Activated T-helper 1 cell treated with anti-CD3 and anti-CD28 coated beads, Interleukin-12 subunit alpha, Interleukin-12 subunit beta, Interleukin-2, Interleukin-4 antibody, amounts not matched to agents 30 ng/mL and 10 ng/mL and 1 ng/mL, durations not matched to agents 14 hours and 24 hours and 36 hours (primary cell): ENCODE measurements at regions not wholly inside any gene's neighbourhood (a gene's known extent, or its start where the extent isn't known, plus 50 kb on each side); places are given as distances from the start of the nearest gene placed in this dataset.

ENCODE experiments used
- DNase-seq: peaks from one replicate; pipeline ENCODE4 v3.0.0; 2021; ENCODE audit warnings: low spot score
- H3K27ac Mint-ChIP-seq: one replicate; pipeline ENCODE4 v1.8.0; 2021; ENCODE audit warnings: mild to moderate bottlenecking, mixed read lengths
- H3K27me3 Mint-ChIP-seq: one replicate; pipeline ENCODE4 v1.8.0; 2022; ENCODE audit warnings: mild to moderate bottlenecking, moderate library complexity, mixed read lengths; ENCODE audit not compliant: insufficient read depth
- H3K36me3 Mint-ChIP-seq: one replicate; pipeline ENCODE4 v1.8.0; 2021; ENCODE audit warnings: low read depth, mixed read lengths
- H3K4me1 Mint-ChIP-seq: one replicate; pipeline ENCODE4 v1.8.0; 2021; ENCODE audit warnings: low read depth, mixed read lengths
- H3K4me3 Mint-ChIP-seq: one replicate; pipeline ENCODE4 v1.8.0; 2021; ENCODE audit warnings: mild to moderate bottlenecking, moderate library complexity, mixed read lengths
- H3K9me3 Mint-ChIP-seq: one replicate; pipeline ENCODE4 v1.8.0; 2021; ENCODE audit warnings: mixed read lengths
- intact Hi-C: fragments of 100-400 bp; cut with micrococcal nuclease; formaldehyde crosslinking; loops from one replicate; pipeline ENCODE4 v1.15.1; 2024

- H3K27ac Mint-ChIP-seq: no peak overlapping the region
- no peak for DNase-seq
- H3K4me3 Mint-ChIP-seq: no peak overlapping the region
- H3K9me3 Mint-ChIP-seq: no peaks in the 10 kb centered on the region
- H3K27me3 Mint-ChIP-seq: peaks cover 2% of the 10 kb centered on the region
- no peaks in the 10 kb centered on the region for H3K4me1 Mint-ChIP-seq
- intact Hi-C loops: no loop called here
- no peaks in the 10 kb centered on the region for H3K36me3 Mint-ChIP-seq
These were observed 69.8 kb downstream of the EFNB1 start for GRCh38 chrX:68898598-68898997.

GRCh38 chrX:68897118-68897945, 68.5 kb downstream of the EFNB1 start:
- no peak overlapping the region for H3K27ac Mint-ChIP-seq
- no peaks in the 10 kb centered on the region for H3K9me3 Mint-ChIP-seq
- peaks cover 2% of the 10 kb centered on the region for H3K27me3 Mint-ChIP-seq
- H3K4me1 Mint-ChIP-seq: no peaks in the 10 kb centered on the region
- H3K36me3 Mint-ChIP-seq: no peaks in the 10 kb centered on the region
- no peak for DNase-seq
- intact Hi-C loops: no loop called here
- H3K4me3 Mint-ChIP-seq: no peak overlapping the region

DNA sequence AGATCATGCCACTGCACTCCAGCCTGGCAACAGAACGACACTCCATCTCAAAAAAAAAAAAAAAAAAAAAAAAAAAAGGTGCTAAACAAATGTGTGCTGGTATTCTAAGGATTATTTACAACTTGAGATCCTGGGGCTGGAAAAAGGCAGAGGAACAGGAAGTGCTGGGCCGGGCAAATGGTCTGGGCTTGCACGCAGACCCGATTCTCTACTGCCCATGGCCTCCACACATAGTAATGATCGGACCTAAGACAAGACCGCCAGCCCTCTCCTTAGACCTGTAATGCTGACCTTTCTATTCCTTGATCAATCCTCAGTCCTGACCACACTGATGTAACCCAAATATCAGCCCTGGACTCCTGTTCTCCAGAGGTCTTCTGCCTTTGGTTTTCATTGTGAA, 67.8 kb downstream of the EFNB1 start:
- no peaks in the 10 kb centered on the region for H3K36me3 Mint-ChIP-seq
- H3K9me3 Mint-ChIP-seq: no peaks in the 10 kb centered on the region
- no peak overlapping the region for H3K4me3 Mint-ChIP-seq
- no peaks in the 10 kb centered on the region for H3K4me1 Mint-ChIP-seq
- H3K27ac Mint-ChIP-seq: no peak overlapping the region
- DNase-seq: no peak
- intact Hi-C loops: no loop called here
- H3K27me3 Mint-ChIP-seq: peaks cover 2% of the 10 kb centered on the region

DNA sequence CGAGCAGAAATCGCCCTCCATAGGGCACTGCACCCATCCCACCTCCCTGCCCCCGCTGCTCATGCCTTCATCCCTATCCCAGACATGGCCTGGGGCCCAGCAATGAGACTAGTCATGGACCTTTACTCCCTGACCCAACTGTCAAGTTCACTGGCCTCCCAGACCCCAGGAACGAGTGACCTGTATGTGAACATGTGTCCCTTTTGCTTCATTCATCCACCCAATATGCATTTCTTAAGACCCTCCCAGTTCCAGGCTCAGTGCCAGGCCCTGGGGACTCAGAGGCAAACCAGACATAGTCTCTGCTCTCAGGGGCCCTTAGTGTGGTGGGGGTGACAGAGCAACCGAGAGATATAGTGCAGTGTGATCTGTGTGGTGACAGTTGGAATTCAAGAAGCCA, 67.0 kb downstream of the EFNB1 start:
- H3K36me3 Mint-ChIP-seq: no peaks in the 10 kb centered on the region
- H3K4me3 Mint-ChIP-seq: no peak overlapping the region
- DNase-seq: no peak
- intact Hi-C loops: no loop called here
- peaks cover 2% of the 10 kb centered on the region for H3K27me3 Mint-ChIP-seq
- no peak overlapping the region for H3K27ac Mint-ChIP-seq
- H3K9me3 Mint-ChIP-seq: no peaks in the 10 kb centered on the region
- no peaks in the 10 kb centered on the region for H3K4me1 Mint-ChIP-seq

DNA sequence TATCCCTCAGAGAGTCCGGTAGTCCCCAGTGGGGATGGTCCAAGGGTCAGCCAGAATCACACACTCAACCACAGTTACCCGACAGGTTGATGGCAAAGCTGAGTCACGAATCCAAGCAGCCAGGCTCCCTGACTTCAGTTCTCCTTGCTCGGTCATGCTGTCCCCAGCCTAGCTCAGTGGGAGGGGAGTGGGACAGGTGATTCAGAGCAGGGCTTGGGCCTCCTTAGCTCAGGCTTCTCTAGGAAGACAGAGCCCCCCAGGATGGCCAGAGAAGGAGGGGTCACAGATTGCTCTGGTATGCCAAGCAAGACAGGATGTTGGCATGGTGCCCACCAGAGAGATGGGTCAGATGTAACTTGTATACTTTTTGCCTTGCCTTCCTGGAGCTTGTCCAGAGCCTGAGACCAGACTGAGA, 66.5 kb downstream of the EFNB1 start:
- H3K27ac Mint-ChIP-seq: no peak overlapping the region
- intact Hi-C loops: no loop called here
- no peak for DNase-seq
- no peaks in the 10 kb centered on the region for H3K9me3 Mint-ChIP-seq
- H3K27me3 Mint-ChIP-seq: peaks cover 2% of the 10 kb centered on the region
- H3K36me3 Mint-ChIP-seq: no peaks in the 10 kb centered on the region
- no peak overlapping the region for H3K4me3 Mint-ChIP-seq
- no peaks in the 10 kb centered on the region for H3K4me1 Mint-ChIP-seq

DNA sequence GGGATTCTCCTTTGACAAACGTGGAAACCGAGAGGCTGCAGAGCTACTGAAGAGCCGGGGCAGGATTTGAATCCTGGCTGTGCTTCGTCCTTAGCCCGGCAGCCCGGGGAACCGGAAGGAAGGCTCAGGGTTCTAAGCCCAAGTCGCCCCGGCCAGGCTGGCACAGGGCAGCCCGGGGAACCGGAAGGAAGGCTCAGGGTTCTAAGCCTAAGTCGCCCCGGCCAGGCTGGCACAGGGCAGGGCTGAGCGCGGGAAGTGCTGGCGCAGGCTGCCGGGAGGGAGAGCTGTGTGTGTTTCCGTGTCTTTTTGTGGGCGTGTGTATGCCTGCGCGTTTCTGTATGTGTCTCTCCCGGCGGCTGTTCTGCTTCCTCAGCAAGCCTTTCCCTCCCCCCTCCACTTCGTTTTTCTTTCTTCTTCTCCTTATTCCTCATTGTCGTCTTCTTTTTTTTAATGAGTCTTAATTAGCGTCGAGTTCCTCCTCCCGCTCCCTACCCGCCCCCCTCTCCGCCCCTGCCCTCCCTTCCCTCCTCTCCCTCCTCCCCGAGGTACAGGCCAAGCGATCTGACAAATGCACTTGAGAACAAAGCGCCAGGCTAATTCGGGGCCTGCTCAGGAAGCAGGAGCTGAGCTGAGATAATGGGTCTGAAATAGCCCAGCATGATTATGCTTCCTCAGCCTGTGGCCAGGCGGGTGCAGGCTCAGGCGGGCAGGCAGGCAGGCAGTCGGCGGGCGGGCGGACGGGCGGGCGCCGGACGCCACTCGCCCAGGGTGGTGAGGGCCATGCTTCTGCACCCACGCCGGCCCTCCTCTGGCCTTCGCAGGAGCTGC, 65.9 kb downstream of the EFNB1 start:
- H3K4me1 Mint-ChIP-seq: no peaks in the 10 kb centered on the region
- peaks cover 2% of the 10 kb centered on the region for H3K27me3 Mint-ChIP-seq
- intact Hi-C loops: no loop called here
- no peak for DNase-seq
- no peaks in the 10 kb centered on the region for H3K36me3 Mint-ChIP-seq
- H3K27ac Mint-ChIP-seq: no peak overlapping the region
- no peak overlapping the region for H3K4me3 Mint-ChIP-seq
- H3K9me3 Mint-ChIP-seq: no peaks in the 10 kb centered on the region

DNA sequence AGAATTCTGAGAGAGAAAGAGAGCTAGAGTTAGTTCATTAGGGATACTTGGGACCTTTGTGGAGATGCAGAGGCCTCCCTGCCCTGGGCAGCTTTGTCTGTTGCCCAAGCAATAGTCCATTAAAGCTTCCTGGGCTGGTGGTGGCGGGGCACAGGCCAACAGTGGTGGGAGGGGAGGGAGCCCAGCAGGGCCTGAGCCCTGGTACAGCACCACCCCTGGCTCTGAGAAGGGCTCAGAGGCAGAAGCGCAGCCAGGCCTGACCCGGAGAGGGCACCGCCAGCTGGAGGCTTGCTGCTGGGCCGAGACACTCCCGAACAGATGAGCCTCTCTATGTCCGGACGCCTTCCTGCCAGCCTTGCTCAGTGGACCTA, 65.3 kb downstream of the EFNB1 start:
- Mint-ChIP-seq H3K27ac (no peak overlapping the region), H3K4me3 (no peak overlapping the region), H3K27me3 (peaks cover 2% of the 10 kb centered on the region), H3K9me3 (no peaks in the 10 kb centered on the region), H3K4me1 (no peaks in the 10 kb centered on the region), H3K36me3 (no peaks in the 10 kb centered on the region)
- DNase-seq: no peak
- intact Hi-C loops: no loop called here

DNA sequence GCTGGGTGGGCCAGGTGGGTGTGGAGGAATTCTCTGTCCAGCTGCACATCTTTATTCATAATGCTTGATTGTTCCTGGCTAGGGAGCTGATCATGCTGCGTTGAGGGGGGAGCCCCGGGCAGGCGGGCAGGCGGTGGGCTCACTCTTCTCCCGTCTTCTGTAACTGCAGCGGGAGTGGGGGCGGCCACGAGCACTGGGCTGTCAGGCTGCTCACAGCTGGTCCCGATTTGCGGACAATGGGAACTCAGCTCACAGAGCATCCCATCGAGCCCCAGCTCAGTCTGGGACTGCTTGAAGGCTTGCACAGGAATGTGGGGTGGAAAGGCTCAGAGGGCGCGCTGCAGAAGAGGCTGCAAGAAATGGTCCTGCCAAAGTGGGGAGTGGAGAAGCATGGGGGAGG, 63.8 kb downstream of the EFNB1 start:
- no peaks in the 10 kb centered on the region for H3K36me3 Mint-ChIP-seq
- H3K9me3 Mint-ChIP-seq: no peaks in the 10 kb centered on the region
- no peak overlapping the region for H3K4me3 Mint-ChIP-seq
- intact Hi-C loops: no loop called here
- H3K27me3 Mint-ChIP-seq: peaks cover 2% of the 10 kb centered on the region
- H3K27ac Mint-ChIP-seq: no peak overlapping the region
- DNase-seq: no peak
- no peaks in the 10 kb centered on the region for H3K4me1 Mint-ChIP-seq

DNA sequence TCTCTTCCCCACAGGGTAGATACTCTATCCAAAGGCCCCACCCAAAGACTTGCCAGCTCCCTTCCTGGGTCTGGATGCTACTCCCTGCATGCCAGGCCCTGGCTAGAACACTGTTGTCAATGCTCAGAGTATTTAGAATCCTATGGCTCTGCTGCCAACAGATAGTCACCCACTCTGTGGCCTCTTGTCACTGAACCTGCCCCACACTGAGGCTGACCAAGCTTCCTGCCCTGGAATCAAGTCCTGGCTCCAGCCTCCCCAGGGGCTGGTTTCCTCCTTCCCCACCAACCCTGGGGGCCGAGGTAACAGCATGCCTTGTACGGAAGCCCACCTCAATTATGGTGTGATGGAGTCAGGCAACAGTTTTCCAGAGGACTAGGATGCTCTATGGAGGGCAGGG, 63.3 kb downstream of the EFNB1 start:
- peaks cover 2% of the 10 kb centered on the region for H3K27me3 Mint-ChIP-seq
- no peak overlapping the region for H3K27ac Mint-ChIP-seq
- DNase-seq: no peak
- no peaks in the 10 kb centered on the region for H3K9me3 Mint-ChIP-seq
- H3K36me3 Mint-ChIP-seq: no peaks in the 10 kb centered on the region
- H3K4me3 Mint-ChIP-seq: no peak overlapping the region
- intact Hi-C loops: no loop called here
- H3K4me1 Mint-ChIP-seq: no peaks in the 10 kb centered on the region
